Nephron progenitor cell (in vitro differentiated cells): ENCODE measurements at regions not wholly inside any gene's neighbourhood (a gene's known extent, or its start where the extent isn't known, plus 50 kb on each side); places are given as distances from the start of the nearest gene placed in this dataset.

ENCODE experiments used
- DNase-seq: peaks from one replicate; pipeline ENCODE4 v3.0.0; 2021
- H3K27ac Mint-ChIP-seq: 2 replicates; pipeline ENCODE4 v1.8.0; 2021; ENCODE audit warnings: mild to moderate bottlenecking, moderate library complexity, mixed read lengths
- H3K27me3 Mint-ChIP-seq: 2 replicates; pipeline ENCODE4 v1.8.0; 2021; ENCODE audit warnings: mild to moderate bottlenecking, low read depth, mixed read lengths; ENCODE audit not compliant: poor library complexity
- H3K36me3 Mint-ChIP-seq: 2 replicates; pipeline ENCODE4 v1.8.0; 2021; ENCODE audit warnings: low read depth, mixed read lengths
- H3K4me1 Mint-ChIP-seq: 2 replicates; pipeline ENCODE4 v1.8.0; 2021; ENCODE audit warnings: mixed read lengths
- H3K4me3 Mint-ChIP-seq: 2 replicates; pipeline ENCODE4 v1.8.0; 2021; ENCODE audit warnings: mild to moderate bottlenecking, moderate library complexity, mixed read lengths
- H3K9me3 Mint-ChIP-seq: 2 replicates; pipeline ENCODE4 v1.8.0; 2021; ENCODE audit warnings: mild to moderate bottlenecking, moderate library complexity, mixed read lengths
- CTCF ChIP-seq: fragments of 200-600 bp; sonication (generic); IDR thresholded peaks from 2 replicates; pipeline ENCODE4 v1.5.0; 2021; ENCODE audit warnings: antibody characterized with exemption

- H3K27me3 Mint-ChIP-seq, result peaks cover 9% of the 10 kb centered on the region
These were observed 95.8 kb upstream of the GPC1 start for GRCh38 chr2:240339411-240340360.

GRCh38 chr2:240340361-240340761, 95.1 kb upstream of the GPC1 start:
- no peak for DNase-seq
- Mint-ChIP-seq H3K4me3 (no peak overlapping the region), H3K27ac (no peak overlapping the region), H3K27me3 (peaks cover 9% of the 10 kb centered on the region), H3K4me1 (no peaks in the 10 kb centered on the region), H3K9me3 (peaks cover 16% of the 10 kb centered on the region), H3K36me3 (no peaks in the 10 kb centered on the region)
- TF ChIP-seq CTCF, result no peak

More at GRCh38 chr2:240339411-240340360, 95.8 kb upstream of the GPC1 start:
- H3K4me1 Mint-ChIP-seq, result no peaks in the 10 kb centered on the region
- peaks cover 10% of the 10 kb centered on the region for H3K9me3 Mint-ChIP-seq
- no peak for TF ChIP-seq CTCF
- no peak overlapping the region for H3K27ac Mint-ChIP-seq
- DNase-seq, result no peak
- H3K4me3 Mint-ChIP-seq, result no peak overlapping the region
- H3K36me3 Mint-ChIP-seq, result no peaks in the 10 kb centered on the region

GRCh38 chr2:240341064-240341463, 94.4 kb upstream of the GPC1 start:
- Mint-ChIP-seq H3K9me3 (peaks cover 21% of the 10 kb centered on the region), H3K36me3 (no peaks in the 10 kb centered on the region), H3K27me3 (peaks cover 4% of the 10 kb centered on the region), H3K4me1 (no peaks in the 10 kb centered on the region), H3K4me3 (no peak overlapping the region), H3K27ac (no peak overlapping the region)
- DNase-seq, result no peak
- TF ChIP-seq CTCF, result no peak

- no peak overlapping the region for H3K27ac Mint-ChIP-seq
- H3K36me3 Mint-ChIP-seq, result no peaks in the 10 kb centered on the region
- peaks cover 29% of the 10 kb centered on the region for H3K9me3 Mint-ChIP-seq
- no peak for TF ChIP-seq CTCF
- no peaks in the 10 kb centered on the region for H3K27me3 Mint-ChIP-seq
- H3K4me3 Mint-ChIP-seq, result no peak overlapping the region
- H3K4me1 Mint-ChIP-seq, result peaks cover 2% of the 10 kb centered on the region
- DNase-seq, result no peak
These were observed 91.9 kb upstream of the GPC1 start for GRCh38 chr2:240343548-240343947.

- H3K4me1 Mint-ChIP-seq, result peaks cover 8% of the 10 kb centered on the region
- peaks cover 29% of the 10 kb centered on the region for H3K9me3 Mint-ChIP-seq
- H3K36me3 Mint-ChIP-seq, result no peaks in the 10 kb centered on the region
- no peak overlapping the region for H3K27ac Mint-ChIP-seq
- no peaks in the 10 kb centered on the region for H3K27me3 Mint-ChIP-seq
- TF ChIP-seq CTCF, result no peak
- DNase-seq, result no peak
- no peak overlapping the region for H3K4me3 Mint-ChIP-seq
These were observed 90.6 kb upstream of the GPC1 start for GRCh38 chr2:240344904-240345303.
